Right renal cortex interstitium (tissue), 3 donors: ENCODE measurements at regions not wholly inside any gene's neighbourhood (a gene's known extent, or its start where the extent isn't known, plus 50 kb on each side); places are given as distances from the start of the nearest gene placed in this dataset.
"Not testable (repeated sequence)": the region's sequence is repeated elsewhere in the genome, so short reads cannot be mapped to it uniquely, and the experiment has no call there.

Experiments used
- DNase-seq, 3 donors: peaks; one replicate each; pipeline ENCODE4 v3.0.0-alpha.2; 2013; ENCODE audit warnings: low read depth in 3 of 3, low spot score in 2 of 3

DNA sequence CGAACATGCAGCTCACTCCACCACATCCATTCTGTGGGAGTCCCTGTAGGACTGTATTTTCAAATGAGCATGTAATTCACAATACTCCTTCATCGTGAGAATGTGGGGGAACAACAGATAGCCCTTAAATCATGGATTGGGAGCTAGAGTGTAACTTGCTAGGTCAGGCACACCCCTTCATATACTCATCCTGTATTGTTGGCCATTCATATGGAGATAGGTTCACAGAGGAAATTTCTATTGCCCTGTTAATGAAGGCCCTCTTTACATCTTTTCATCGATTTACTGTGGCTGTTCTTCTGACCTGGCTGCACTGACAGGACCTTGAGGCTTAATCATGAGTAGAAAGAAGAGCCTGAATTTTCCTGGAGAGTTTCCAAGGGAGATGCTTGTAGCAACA, 193.8 kb upstream of the DPP10 start:
- no peak for DNase-seq

- DNase-seq, result no peak
Measured at GRCh38 chr2:114252713-114253112, 189.7 kb upstream of the DPP10 start.

DNA sequence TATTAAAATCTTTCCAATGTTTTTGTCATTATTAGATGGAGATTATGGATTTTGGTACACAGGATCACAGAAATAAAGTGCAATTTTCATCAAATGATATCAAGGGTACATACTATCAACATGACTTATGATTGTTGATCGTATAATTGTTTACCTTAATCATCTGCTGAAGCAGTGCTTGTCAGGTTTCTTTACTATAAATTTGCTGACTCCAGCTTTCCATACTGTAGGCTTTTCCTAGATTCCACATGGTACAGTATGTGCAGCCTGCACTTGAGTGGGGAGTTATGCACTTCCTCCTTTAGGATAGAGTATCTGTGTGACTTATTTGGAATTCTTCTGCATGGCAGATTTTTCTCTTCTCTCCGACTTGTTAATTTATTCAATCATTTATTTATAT, 187.6 kb upstream of the DPP10 start:
- DNase-seq, result no peak

DNA sequence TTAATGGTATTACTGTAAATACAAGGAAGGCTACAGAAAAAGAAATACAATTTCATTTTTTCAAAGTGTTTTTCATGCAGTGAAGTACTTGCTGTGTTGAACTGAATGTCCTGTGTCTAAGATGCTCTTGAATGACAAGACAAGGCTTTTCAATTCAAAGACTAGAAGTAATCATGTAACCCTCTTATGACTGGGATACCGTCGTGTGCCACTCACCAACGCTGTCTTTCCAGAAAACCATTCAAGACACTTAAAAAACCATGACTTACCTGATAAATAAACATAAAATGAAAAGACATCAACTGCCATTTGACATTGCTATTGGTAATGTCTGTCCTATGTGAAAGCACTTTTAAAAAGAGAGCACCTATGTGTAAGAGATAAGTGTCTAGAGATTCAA, 183.1 kb upstream of the DPP10 start:
- no peak for DNase-seq

- DNase-seq, result no peak
Measured at GRCh38 chr2:114261366-114261765, 181.1 kb upstream of the DPP10 start.

- no peak for DNase-seq
Measured at GRCh38 chr2:114265261-114265660, 177.2 kb upstream of the DPP10 start.

DNA sequence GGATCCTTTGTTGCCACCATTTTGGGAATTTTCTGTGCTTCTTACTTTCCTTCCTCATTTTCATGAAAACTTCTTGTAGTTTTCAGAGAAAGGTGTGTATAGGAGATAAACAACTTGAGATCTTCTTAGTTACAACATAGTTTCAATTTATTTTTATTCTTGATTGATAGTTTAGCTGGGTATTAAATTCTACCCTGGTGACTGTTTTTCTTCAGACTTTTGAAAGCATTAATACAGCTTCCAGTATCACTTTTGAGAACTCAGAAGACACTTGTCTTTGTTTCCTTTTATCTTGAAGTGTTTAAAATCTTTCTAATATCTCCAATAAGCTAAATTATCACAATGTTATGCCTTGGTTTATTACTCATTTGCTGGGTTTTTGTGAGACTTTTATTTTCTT, 167.5 kb upstream of the DPP10 start:
- no peak for DNase-seq

DNA sequence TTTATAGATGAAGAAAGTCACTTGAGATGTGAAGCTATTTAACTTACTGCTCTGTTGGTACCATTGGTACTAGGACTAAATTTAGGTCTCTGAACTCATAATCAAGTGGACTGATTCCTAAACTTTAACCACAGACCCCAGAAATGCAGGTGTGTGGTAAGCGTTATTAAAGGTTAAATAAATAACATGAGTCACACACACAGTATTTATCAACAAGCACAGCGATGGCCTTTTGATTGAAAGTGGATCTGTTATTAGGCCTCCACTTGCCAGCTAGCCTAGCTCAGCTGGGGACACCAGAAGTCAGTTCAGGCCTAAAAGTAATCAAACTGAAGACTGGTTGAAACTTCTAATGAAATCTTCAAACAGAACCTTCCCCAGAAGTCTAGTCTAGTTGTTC, 161.3 kb upstream of the DPP10 start:
- no peak for DNase-seq

DNA sequence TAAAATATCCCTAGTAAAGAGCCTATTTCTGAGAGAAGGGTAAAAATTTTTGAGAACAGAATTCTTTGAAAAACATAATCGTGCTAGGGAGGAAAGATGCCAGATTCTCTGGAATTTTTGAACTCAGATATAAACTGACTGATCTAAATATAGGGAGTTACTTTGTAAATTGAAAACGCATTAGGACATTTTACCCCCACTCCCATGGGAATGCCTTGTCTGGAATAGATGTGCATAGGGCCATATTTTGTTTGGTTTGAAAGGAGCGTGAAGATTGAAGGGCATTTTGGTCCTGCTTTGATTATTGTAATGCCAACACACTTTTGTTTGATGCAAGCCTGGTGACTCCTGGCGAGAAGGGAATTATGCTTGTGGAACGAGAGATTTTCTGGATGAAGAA, 158.7 kb upstream of the DPP10 start:
- no peak for DNase-seq

DNA sequence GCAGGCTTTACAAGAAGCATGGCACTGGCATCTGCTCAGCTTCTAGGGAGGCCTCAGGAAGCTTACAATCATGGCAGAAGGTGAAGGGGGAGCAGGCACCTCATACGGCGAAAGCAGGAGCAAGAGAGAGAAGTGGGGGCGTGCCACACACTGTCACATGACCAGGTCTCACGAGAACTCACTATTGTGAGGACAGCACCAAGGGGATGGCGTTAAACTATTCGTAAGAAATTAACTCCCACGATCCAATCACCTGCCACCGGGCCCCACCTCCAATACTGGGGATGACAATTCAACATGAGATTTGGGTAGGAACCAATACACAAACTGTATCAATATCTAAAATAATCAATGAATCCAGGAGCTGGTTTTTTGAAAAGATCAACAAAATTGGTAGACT, 156.0 kb upstream of the DPP10 start:
- no peak for DNase-seq

DNA sequence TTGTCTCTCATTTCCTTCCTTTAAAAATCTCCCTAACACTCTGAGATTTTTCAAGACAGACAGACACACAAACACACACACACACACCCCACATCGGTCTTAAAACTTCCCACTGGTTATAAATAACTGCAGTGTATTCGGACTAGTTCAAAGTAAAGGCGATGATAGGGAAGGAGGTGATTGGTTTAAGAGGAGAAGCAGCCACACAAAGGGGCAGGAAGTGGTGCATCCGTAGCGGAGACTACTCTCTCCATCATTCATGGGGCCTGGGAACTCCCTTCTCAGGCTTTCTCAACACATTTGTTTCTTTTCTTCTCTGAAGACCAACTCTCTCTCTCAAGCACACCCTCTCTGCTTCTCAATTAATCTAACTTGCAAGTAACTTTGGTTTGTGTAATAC, 149.1 kb upstream of the DPP10 start:
- DNase-seq, result no peak

GRCh38 chr2:114294741-114295140, 147.7 kb upstream of the DPP10 start:
- DNase-seq, result no peak

- DNase-seq, result not testable (repeated sequence)
Measured at GRCh38 chr2:114300351-114300750, 142.1 kb upstream of the DPP10 start.

DNA sequence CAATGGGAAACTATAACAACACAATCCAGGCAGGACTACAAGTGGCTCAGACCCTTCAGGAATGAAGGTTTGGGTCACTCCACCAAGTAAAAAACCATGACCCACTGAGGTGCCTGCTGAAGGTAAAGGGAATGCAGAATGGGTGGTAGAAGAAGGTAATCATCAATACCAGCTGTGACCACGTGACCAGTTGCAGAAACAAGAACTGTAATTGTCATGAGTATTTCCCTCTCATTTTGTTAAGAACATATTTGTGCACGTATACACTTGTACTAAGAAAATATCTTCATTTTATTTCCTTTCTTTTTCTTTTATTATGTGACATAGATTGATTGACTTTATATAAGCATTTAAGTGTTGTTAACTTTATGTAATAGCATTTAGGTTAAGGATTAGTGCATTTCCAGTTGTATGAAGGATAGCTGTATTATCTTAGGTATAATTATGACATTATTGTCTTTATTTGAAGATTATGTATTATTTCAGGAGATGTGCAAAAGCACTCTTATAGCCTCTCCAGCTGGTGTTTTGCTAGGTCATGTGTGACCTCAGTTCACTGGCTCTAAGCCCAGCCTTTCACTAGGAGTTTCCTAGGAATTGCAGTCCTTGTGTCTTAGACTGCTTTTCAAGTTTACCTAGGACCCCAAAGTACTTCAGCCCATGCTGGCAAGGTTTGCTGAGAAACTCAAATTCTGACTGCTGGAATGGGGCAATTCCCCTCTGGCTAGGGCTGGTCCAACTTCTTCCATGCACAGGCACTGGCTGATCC, 125.7 kb upstream of the DPP10 start:
- DNase-seq, result no peak

DNA sequence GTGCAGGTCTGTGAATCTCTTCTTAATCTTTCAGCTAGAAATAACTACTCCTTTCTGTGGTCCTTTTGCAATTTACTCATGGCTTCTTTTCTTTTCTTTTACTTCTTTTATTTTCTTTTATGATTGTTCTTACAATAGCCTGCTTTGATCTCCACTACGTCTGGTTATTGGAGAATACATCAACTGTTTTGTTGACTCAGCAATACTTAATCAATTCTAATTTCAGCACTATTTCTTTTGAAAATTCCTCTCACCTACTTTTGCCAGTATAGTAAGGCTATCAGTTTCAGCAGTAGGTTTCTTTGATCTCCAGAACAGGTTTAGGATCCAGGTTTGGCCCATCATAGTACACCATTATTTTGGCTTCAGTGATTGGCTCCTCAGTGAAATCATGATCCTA, 111.8 kb upstream of the DPP10 start:
- DNase-seq, result no peak

DNA sequence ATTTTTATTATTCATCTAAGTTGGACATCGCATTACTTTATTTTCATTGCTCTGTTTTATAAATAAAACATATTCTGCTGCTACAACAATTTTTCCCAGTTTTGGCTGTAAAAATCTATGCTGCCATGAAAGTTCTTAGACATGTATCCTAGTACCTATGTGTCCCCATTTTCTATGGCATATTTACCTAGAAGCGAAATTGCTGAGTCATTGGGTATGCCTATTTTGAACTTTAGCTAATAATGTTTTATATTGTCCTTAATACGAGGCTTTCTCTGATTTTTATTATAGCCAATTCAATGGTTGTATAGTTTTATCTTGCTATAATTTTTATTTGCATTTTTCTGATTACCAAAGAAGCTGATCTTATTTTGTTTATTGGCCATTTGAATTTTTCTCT, 110.5 kb upstream of the DPP10 start:
- no peak for DNase-seq

GRCh38 chr2:114345246-114345645, 97.2 kb upstream of the DPP10 start:
- DNase-seq, result no peak

DNA sequence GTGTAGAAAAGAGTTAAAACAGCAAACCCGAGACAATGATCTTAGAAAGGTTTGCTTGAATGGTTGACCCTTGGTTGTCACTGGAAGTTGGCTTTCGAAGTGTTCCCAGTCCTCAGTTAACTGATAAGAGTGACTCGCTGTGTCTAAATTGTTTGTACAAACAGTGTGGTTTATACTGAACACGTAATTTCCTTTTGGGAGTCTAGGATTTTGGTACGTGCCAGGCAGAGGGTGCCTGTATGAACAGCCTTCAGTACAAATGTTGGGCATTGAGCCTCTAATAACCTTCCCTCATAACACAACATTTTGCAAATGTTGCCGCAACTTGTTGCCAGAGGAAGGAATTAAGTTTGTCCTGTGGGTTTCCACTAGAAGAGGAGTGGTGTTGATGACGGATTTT, 95.8 kb upstream of the DPP10 start:
- DNase-seq, result no peak

DNA sequence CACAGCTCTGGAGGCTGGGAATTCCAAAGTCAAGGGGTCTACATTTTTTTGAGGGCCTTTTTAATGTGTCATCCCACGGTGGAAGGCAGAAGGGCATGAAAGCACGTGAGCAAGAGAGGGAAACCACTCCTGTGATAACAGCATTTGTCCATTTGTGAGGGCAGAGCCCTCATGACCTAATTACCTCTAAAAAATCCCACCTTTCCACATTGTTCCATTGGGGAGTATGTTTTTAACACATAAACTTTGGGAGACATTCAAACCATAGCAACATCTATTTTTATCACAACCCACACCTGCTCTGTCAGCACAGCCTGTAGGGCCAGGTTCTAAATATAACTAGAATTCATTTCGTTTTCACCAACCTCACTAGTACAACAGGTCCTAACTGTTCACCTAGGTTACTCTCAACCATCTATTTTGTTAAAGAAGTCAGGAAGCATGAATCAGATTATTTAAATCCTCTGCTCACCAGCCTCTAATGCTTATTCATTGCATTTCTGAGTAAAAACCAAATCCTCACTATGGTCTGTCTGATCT, 92.2 kb upstream of the DPP10 start:
- no peak for DNase-seq

DNA sequence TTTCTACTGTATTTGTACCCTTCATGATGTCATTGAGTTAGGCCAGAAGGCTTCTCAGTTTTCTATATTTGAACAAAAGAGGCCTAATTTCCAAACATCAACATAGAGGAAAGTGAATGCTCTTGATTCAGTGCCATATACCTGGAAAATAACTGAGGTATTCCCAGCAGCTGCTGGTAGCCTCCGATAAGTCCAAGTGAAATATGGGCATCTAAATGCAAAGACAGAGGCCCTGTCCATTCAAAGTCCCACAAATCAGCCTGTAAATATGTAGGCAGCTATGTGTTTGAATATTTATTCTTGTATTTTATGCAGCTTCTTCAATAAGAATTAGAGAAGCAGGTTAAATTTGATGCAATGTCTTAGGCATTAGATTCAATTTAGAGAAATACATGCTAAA, 89.5 kb upstream of the DPP10 start:
- no peak for DNase-seq

GRCh38 chr2:114354199-114354598, 88.2 kb upstream of the DPP10 start:
- DNase-seq, result no peak

DNA sequence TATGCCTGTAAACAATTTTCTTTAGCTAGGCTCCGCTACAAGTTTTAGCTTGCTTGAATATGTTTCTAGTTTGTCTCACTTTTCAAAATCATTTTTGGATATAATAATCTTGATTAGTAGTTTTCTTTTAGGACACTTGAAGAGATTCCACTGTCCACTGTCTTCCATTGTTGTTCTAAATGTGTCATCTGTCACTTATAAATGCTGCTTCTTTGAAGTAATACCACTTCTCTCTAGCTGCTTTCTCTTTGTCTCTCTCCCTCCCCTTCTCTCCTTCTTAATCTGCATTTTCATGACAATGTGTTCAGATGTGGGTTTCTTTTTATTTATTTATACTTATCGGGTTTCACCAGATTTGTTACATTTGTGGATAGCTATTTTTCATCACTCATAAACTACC, 73.7 kb upstream of the DPP10 start:
- no peak for DNase-seq

GRCh38 chr2:114371721-114372120, 70.7 kb upstream of the DPP10 start:
- not testable (repeated sequence) for DNase-seq
